MM.1S (cell line): ENCODE measurements at regions not wholly inside any gene's neighbourhood (a gene's known extent, or its start where the extent isn't known, plus 50 kb on each side); places are given as distances from the start of the nearest gene placed in this dataset.

Source experiments
- DNase-seq: peaks from one replicate; pipeline ENCODE4 v3.0.0-alpha.2; 2015
- H2AFZ ChIP-seq: fragments of 300-600 bp; sonication (generic); 2 replicates; pipeline ENCODE4 v1.6.0; 2016; ENCODE audit warnings: antibody characterized with exemption, low read length
- H3F3A ChIP-seq: fragments of 300-600 bp; sonication (generic); 2 replicates; pipeline ENCODE4 v1.6.1; 2016; ENCODE audit warnings: mild to moderate bottlenecking, antibody characterized with exemption, low read length, moderate library complexity, mixed read lengths; ENCODE audit not compliant: insufficient read depth
- H3K27ac ChIP-seq: fragments of 300-600 bp; sonication (generic); 2 replicates; pipeline ENCODE4 v1.5.1; 2016; ENCODE audit warnings: mild to moderate bottlenecking, low read length
- H3K27me3 ChIP-seq: fragments of 300-600 bp; sonication (generic); replicated peaks from 2 replicates; pipeline ENCODE4 v1.6.0; 2016; ENCODE audit warnings: low read length; ENCODE audit not compliant: insufficient read depth
- H3K36me3 ChIP-seq: fragments of 300-600 bp; sonication (generic); replicated peaks from 2 replicates; pipeline ENCODE4 v1.6.1; 2016; ENCODE audit warnings: mild to moderate bottlenecking, low read length, mixed read lengths; ENCODE audit not compliant: insufficient read depth
- H3K4me1 ChIP-seq: fragments of 300-600 bp; sonication (generic); 2 replicates; pipeline ENCODE4 v1.6.1; 2016; ENCODE audit warnings: low read length, mixed read lengths
- H3K4me2 ChIP-seq: fragments of 300-600 bp; sonication (generic); 2 replicates; pipeline ENCODE4 v1.6.0; 2016; ENCODE audit warnings: low read depth, low read length
- H3K4me3 ChIP-seq: fragments of 300-600 bp; sonication (generic); 2 replicates; pipeline ENCODE4 v1.5.1; 2016; ENCODE audit warnings: low read length, mixed read lengths
- H3K79me2 ChIP-seq: fragments of 300-600 bp; sonication (generic); 2 replicates; pipeline ENCODE4 v1.6.1; 2016; ENCODE audit warnings: mixed run types, low read length, mixed read lengths
- H3K9ac ChIP-seq: fragments of 300-600 bp; sonication (generic); 2 replicates; pipeline ENCODE4 v1.6.1; 2016; ENCODE audit warnings: low read length, mixed read lengths
- H3K9me2 ChIP-seq: fragments of 300-600 bp; sonication (generic); replicated peaks from 2 replicates; pipeline ENCODE4 v1.6.1; 2016; ENCODE audit warnings: mild to moderate bottlenecking, low read length, mixed read lengths; ENCODE audit not compliant: insufficient read depth
- H3K9me3 ChIP-seq: fragments of 300-600 bp; sonication (generic); replicated peaks from 2 replicates; pipeline ENCODE4 v1.6.1; 2016; ENCODE audit warnings: mild to moderate bottlenecking, low read length, mixed read lengths; ENCODE audit not compliant: insufficient read depth
- H4K20me1 ChIP-seq: fragments of 300-600 bp; sonication (generic); 2 replicates; pipeline ENCODE4 v1.6.1; 2016; ENCODE audit warnings: mild to moderate bottlenecking, low read length, moderate library complexity, mixed read lengths; ENCODE audit not compliant: insufficient read depth
- CTCF ChIP-seq: fragments of 300-600 bp; sonication (generic); IDR thresholded peaks from 2 replicates; pipeline ENCODE4 v1.5.1; 2016; ENCODE audit warnings: antibody characterized with exemption, low read length, mixed read lengths
- EZH2 ChIP-seq: fragments of 300-600 bp; sonication (generic); optimal IDR thresholded peaks from 2 replicates; pipeline ENCODE3; 2017; ENCODE audit warnings: low read depth, mild to moderate bottlenecking, antibody characterized with exemption, low read length, mixed read lengths
- EZH2phosphoT487 ChIP-seq: fragments of 300-600 bp; sonication (generic); IDR thresholded peaks from 2 replicates; pipeline ENCODE4 v1.6.1; 2018; ENCODE audit warnings: antibody characterized with exemption, low read length

- Histone ChIP-seq H4K20me1 (no peaks in the 10 kb centered on the region), H3K27ac (no peak overlapping the region), H3K9ac (no peak overlapping the region), H3K9me2 (no peaks in the 10 kb centered on the region), H3K9me3 (no peaks in the 10 kb centered on the region), H3F3A (no peaks in the 10 kb centered on the region), H3K36me3 (no peaks in the 10 kb centered on the region), H3K4me2 (peak overlapping the region; percentile 19; the same call in 1 of the 2 replicates), H3K4me1 (peaks cover 13% of the 10 kb centered on the region; the same call in 1 of the 2 replicates), H2AFZ (no peak overlapping the region), H3K79me2 (no peaks in the 10 kb centered on the region), H3K4me3 (no peak overlapping the region; the same call in 1 of the 2 replicates), H3K27me3 (no peaks in the 10 kb centered on the region)
- peak; percentile 67 for DNase-seq
- no peak for TF ChIP-seq EZH2
Observed at GRCh38 chr6:62367601-62368000, 81.6 kb upstream of the KHDRBS2 start.

GRCh38 chr6:62362097-62362496 lies 76.1 kb upstream of the KHDRBS2 start:
- H3K36me3 ChIP-seq, result no peaks in the 10 kb centered on the region
- no peak overlapping the region for H3K4me2 ChIP-seq
- no peaks in the 10 kb centered on the region for H4K20me1 ChIP-seq
- no peaks in the 10 kb centered on the region for H3K79me2 ChIP-seq
- TF ChIP-seq EZH2, result no peak
- TF ChIP-seq EZH2phosphoT487, result no peak
- TF ChIP-seq CTCF, result no peak
- H3K9ac ChIP-seq, result no peak overlapping the region
- no peaks in the 10 kb centered on the region for H3K27me3 ChIP-seq
- no peak overlapping the region for H3K4me3 ChIP-seq
- H3K9me3 ChIP-seq, result no peaks in the 10 kb centered on the region
- H3F3A ChIP-seq, result no peaks in the 10 kb centered on the region
- no peaks in the 10 kb centered on the region for H3K9me2 ChIP-seq
- H3K27ac ChIP-seq, result no peak overlapping the region
- 0 out of 2 replicates have a peak, but pooled peaks cover 3% of the 10 kb centered on the region for H3K4me1 ChIP-seq
- DNase-seq, result no peak
- no peak overlapping the region for H2AFZ ChIP-seq

- Histone ChIP-seq H3K9me3 (no peaks in the 10 kb centered on the region), H3F3A (no peaks in the 10 kb centered on the region), H3K36me3 (no peaks in the 10 kb centered on the region), H3K4me2 (no peak overlapping the region), H3K27me3 (no peaks in the 10 kb centered on the region), H3K27ac (no peak overlapping the region), H3K4me3 (no peak overlapping the region), H3K9ac (no peak overlapping the region), H2AFZ (no peak overlapping the region), H4K20me1 (no peaks in the 10 kb centered on the region), H3K9me2 (no peaks in the 10 kb centered on the region), H3K4me1 (no peaks in the 10 kb centered on the region), H3K79me2 (no peaks in the 10 kb centered on the region)
- DNase-seq, result no peak
- TF ChIP-seq CTCF (no peak), EZH2 (no peak), EZH2phosphoT487 (no peak)
Observed at GRCh38 chr6:62357835-62358234, 71.8 kb upstream of the KHDRBS2 start.

- Histone ChIP-seq H3K9me2 (no peaks in the 10 kb centered on the region), H3K4me2 (no peak overlapping the region), H3K9me3 (no peaks in the 10 kb centered on the region), H2AFZ (no peak overlapping the region), H3K36me3 (no peaks in the 10 kb centered on the region), H3F3A (no peaks in the 10 kb centered on the region), H3K4me1 (no peaks in the 10 kb centered on the region), H3K9ac (no peak overlapping the region), H4K20me1 (no peaks in the 10 kb centered on the region), H3K27ac (no peak overlapping the region), H3K4me3 (no peak overlapping the region), H3K79me2 (no peaks in the 10 kb centered on the region), H3K27me3 (no peaks in the 10 kb centered on the region)
- DNase-seq, result no peak
- TF ChIP-seq EZH2phosphoT487 (no peak), EZH2 (no peak), CTCF (no peak)
Observed at GRCh38 chr6:62354261-62354660, 68.2 kb upstream of the KHDRBS2 start.
